ENCODE measurements at regions not wholly inside any gene's neighbourhood (a gene's known extent, or its start where the extent isn't known, plus 50 kb on each side); places are given as distances from the start of the nearest gene placed in this dataset.

DNA sequence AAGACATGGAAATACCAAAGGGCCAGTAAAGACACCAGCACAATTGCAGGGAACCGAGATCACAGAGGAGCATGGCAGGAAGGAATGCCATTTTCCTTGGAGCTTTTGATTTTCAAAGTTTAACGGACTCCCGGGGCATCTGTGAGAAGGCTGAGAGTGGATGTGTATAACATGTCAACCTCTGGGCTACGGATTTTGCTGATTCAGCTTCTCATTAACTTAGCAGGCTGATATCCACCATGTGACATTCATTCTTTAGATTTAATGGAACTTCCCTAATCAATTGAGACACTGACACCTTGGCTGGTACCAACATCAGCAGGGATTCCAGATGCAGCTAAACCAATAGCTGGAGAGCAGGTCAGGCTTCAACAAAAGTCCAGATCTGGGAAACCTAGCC lies 496.6 kb upstream of the SPHKAP start:
- DNase-seq (ENCODE audit: extremely low read depth in 1 of 11, low read depth in 9 of 11, low spot score in 4 of 11) = no peak

- no peak for DNase-seq (ENCODE audit: extremely low read depth in 1 of 11, low read depth in 9 of 11, low spot score in 4 of 11)
These were observed 494.2 kb upstream of the SPHKAP start for GRCh38 chr2:228675646-228676045.

DNA sequence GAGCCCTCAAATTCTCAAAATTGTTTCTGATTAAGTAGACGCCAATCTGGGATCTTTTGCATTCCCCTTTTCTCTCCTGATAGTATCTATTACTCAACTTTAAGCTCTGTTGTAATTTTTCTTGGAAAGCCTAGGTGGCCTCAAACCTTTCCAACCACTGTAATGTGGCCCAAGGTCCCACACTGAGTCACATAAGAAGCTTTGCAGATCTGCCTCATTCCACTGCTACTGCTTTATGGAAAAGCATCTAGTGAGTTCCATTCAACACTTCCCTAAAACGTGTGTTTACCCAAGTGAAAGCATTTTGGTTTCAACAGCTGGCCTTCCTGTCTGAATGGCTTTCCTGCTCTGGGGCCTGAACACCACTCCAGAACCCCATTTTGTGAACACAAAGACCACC lies 493.6 kb upstream of the SPHKAP start:
- DNase-seq (ENCODE audit: extremely low read depth in 1 of 11, low read depth in 9 of 11, low spot score in 4 of 11) = no peak

DNA sequence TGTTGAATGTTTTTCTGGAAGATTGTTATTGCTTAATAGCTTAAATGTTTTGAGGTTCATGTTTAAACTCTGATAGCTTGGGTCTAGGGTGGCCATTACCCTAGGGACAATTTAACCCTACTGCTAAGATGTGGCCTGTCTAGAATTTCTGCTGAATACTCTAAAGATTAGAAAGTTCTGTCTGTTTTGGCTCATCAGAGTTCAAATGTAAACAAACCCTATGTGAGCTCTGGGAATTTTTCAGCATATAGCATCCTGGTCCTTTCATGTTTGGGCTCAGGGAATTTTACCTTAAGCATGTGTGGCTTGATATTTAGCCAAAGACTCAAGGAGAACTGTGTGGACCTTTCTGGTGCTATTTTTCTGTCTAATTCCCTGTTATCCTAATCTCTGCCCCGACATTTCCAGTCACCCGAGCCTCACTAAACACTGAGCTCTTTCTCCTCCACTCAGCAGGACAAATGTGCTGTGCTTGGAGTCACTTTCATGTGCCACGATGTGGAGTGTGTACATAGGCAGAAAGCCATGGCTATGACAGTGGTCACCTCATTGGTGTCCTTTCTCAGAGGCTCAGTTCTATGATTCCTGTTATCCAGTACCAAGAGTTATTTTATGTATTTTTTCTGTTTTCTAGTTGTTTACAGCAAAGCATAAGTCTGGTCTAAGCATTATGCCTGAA lies 492.5 kb upstream of the SPHKAP start:
- no peak for DNase-seq (ENCODE audit: extremely low read depth in 1 of 11, low read depth in 9 of 11, low spot score in 4 of 11)

DNA sequence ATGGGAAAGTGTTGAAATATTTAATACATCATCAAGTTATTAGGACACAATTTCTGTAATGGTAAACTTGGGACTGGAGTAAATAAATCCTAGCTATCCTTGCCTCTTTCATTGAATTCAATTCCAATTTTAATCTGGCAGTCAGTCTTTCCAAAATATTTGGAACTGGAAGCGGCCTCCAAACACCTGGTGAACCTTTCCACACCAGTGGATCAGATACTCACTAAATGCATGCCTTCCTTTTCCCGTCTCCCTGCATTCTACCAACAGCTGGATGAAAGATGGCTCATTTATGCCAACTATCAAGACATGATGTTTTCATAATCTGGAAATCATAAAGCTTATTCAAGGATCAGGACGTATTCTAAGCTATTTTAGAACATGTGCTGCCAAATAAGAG lies 488.2 kb upstream of the SPHKAP start:
- DNase-seq (ENCODE audit: extremely low read depth in 1 of 11, low read depth in 9 of 11, low spot score in 4 of 11) = no peak

DNA sequence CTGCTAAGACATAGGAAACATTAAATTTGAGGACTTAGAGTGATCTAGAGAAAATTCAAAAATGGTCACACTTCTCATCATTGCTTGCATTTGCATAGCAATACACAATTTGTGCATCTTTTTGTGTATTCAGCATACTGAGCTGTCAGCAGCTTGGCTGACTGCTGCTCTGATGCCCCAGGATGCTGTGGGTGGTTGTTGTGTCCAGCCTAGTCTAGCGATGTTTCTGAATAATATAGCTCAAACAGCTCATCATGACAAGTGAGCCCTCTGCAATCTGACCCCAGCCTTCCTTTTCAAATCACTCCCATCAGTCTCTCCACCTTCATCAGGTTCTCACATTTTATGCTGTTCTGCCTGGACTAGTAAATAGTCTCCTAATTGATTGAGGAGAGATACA lies 483.7 kb upstream of the SPHKAP start:
- DNase-seq (ENCODE audit: extremely low read depth in 1 of 11, low read depth in 9 of 11, low spot score in 4 of 11) = no peak

DNA sequence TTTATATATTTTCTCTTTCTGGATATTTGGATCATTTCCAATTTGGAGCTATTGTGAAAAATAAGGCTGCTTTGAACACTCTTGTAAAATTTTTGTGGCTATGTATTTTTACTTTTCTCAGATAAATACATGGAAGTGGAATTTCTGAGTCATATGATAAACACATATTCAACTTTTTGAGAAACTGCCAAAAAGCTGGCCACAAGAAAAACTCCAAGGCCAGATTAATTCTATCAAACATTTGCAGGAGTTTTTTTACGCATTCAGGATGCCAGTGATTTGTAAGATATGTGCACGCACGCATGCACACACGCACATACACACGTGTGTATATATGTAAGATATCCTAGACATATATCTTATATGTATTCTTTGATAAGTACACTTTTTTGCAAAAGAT lies 477.5 kb upstream of the SPHKAP start:
- no peak for DNase-seq (ENCODE audit: extremely low read depth in 1 of 11, low read depth in 9 of 11, low spot score in 4 of 11)

DNA sequence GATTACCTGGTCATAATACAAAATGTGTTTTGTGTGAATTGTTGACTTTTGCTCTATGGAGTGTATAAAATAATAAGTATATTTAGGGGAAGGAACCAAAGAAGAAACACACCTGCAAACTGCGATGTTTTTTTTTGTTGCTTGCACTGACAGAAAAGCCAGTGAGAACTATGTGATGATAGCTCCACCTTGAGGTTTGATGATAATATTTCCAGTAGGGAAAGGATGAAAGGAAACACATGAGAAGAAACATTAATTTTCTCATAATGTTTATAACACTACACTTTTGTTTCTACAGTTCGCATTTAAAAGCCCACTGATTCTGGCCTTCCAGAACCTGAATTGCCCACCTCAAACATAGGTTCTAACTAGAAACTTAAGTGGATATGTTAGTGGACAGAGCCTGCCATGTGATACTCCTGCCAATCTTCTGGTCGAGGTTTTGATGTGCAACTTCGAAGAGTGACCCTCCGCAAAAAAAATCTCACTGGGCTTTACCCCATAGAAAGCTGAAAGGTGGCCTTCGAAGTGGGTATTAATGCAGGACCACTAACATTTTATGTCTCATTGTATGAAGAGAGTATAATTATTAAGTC lies 476.4 kb upstream of the SPHKAP start:
- DNase-seq (ENCODE audit: extremely low read depth in 1 of 11, low read depth in 9 of 11, low spot score in 4 of 11) = peak in 9 of 11 donors; percentile 1 to 28 (median 8)

DNA sequence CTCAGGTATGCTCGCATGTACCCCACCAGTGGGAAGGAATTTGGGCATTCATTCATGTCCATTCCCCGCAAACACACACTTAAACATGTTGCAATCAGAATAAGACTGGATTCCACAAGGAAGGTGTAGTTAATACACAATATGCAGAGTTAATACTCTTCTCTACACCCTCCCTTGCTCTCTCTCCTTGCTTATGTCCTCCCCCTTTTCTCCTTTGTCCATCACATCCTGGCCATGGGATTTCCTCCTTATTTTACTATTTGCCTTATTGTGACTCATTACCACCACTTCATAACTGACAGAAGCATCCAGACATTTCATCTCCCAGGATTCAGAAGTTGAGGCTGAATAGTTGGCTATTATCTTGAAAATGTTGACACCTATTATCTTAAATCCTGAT lies 473.8 kb upstream of the SPHKAP start:
- DNase-seq (ENCODE audit: extremely low read depth in 1 of 11, low read depth in 9 of 11, low spot score in 4 of 11) = no peak

- no peak for DNase-seq (ENCODE audit: extremely low read depth in 1 of 11, low read depth in 9 of 11, low spot score in 4 of 11)
These were observed 473.2 kb upstream of the SPHKAP start for GRCh38 chr2:228654707-228655106.

GRCh38 chr2:228653884-228654283 lies 472.4 kb upstream of the SPHKAP start:
- no peak for DNase-seq (ENCODE audit: extremely low read depth in 1 of 11, low read depth in 9 of 11, low spot score in 4 of 11)

DNA sequence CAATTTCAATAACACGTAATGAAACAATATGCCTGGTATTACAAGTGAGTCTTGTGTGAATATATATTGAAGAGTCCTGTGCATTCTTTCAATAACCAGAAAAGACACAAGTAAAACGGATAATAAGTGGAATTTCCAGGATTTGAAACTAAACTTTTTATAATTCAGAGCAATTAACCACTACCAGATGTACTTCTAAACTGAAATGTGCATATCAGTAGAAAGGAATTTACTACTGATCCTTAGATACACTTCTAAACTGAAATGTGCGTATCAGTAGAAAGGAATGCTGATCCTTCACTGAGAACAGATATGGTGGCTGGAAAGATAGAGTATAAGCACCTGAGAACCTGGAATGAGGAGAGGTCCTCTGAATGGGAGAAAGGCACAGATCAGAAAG lies 470.9 kb upstream of the SPHKAP start:
- no peak for DNase-seq (ENCODE audit: extremely low read depth in 1 of 11, low read depth in 9 of 11, low spot score in 4 of 11)

- no peak for DNase-seq (ENCODE audit: extremely low read depth in 1 of 11, low read depth in 9 of 11, low spot score in 4 of 11)
These were observed 468.4 kb upstream of the SPHKAP start for GRCh38 chr2:228649876-228650275.

DNA sequence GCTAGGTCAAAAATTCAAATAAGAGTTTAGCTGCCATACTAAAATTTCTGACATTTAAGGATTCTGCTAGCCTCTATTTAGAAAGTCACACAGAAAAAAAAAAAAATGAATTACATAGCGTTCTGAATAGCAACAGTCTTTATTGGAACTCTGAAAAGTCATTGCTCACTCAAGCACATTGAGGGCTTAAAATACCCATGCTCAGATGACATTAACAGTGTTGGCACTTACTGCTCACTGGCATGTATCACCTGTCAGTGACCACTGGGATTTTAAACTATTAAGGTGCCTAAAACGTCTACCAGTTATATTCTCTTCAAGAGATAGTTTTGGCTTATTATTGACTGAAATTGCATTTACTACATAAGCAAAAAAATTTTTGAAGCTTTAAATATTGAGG lies 468.0 kb upstream of the SPHKAP start:
- no peak for DNase-seq (ENCODE audit: extremely low read depth in 1 of 11, low read depth in 9 of 11, low spot score in 4 of 11)

DNA sequence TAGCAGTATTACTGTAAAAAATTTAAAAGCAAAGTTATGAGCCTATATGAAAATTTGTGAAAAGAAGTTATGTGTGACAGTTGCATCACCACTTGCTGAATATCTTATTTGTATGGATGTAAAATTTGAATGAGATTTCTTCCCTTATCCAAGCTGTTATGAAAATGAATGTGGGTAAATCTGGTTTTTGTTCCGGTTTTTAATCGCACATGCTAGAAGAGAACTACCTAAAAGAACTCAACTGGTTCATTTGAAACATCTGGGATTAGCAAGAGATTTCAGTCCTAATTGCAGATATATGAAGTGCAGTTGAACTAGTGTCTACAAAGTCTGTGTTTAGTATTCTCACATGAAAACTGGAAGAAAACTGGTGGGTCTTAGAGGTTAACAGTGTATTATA lies 467.1 kb upstream of the SPHKAP start:
- DNase-seq (ENCODE audit: extremely low read depth in 1 of 11, low read depth in 9 of 11, low spot score in 4 of 11) = no peak

- DNase-seq (ENCODE audit: extremely low read depth in 1 of 11, low read depth in 9 of 11, low spot score in 4 of 11) = no peak
These were observed 464.6 kb upstream of the SPHKAP start for GRCh38 chr2:228646061-228646460.

- no peak for DNase-seq (ENCODE audit: extremely low read depth in 1 of 11, low read depth in 9 of 11, low spot score in 4 of 11)
These were observed 462.7 kb upstream of the SPHKAP start for GRCh38 chr2:228644199-228644598.

DNA sequence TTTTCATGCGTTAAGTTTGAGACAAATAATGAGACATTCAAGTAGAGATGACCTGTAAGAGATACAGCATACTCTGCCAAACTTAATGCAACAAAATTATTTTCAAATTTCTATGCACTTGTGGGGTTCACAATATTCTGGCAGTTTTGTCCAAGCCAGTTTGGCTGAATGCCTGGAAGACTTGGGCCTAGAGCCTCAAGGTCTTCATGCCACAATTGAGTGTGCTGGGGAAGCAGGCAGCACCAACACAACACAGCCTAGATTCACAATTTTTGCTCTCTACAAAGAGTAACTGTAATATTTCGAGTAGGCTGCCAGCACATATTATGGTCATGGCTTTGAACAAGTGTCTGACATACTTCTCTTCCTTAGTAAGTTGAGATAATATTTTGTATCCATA lies 461.4 kb upstream of the SPHKAP start:
- DNase-seq (ENCODE audit: extremely low read depth in 1 of 11, low read depth in 9 of 11, low spot score in 4 of 11) = no peak

DNA sequence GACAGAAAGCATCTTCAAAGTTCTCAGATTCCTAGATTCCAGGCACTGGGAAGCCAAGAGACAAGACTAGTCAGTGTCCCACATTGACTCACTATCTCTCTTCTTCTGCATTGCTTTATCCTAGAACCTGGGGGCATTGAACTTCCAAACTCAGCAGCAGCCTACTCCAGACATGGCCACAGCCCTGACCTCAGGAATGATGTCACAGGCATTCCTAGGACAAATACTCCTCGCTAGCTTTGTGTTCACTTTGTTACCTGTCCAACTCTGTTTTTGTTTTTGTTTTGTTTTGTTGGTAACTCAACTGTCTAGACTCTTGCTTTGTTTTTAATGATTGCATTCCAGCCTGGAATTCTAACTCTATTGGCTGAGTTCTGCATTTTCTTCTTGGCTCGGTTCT lies 449.3 kb upstream of the SPHKAP start:
- DNase-seq (ENCODE audit: extremely low read depth in 1 of 11, low read depth in 9 of 11, low spot score in 4 of 11) = no peak

- DNase-seq (ENCODE audit: extremely low read depth in 1 of 11, low read depth in 9 of 11, low spot score in 4 of 11) = no peak
These were observed 447.8 kb upstream of the SPHKAP start for GRCh38 chr2:228629251-228629650.

DNA sequence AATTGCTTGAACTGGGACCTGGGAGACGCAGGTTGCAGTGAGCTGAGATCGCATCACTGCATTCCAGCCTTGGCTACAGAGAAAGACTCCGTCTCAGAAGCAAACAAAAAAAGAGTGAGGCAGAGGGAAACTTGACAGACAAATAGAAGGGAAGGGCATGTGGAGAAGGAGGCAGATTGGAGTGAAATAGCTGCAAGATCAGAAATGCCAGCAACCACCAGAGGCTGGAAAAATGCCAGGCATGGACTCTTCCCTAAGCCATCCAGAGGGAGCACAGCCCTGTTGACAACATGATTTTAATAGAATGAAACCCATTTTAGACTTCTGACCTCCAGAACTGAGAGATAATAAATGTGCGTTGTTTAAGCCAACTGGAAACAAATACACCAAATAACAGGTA lies 447.2 kb upstream of the SPHKAP start:
- DNase-seq (ENCODE audit: extremely low read depth in 1 of 11, low read depth in 9 of 11, low spot score in 4 of 11) = no peak

Measured in renal cortex interstitium (tissue), 11 donors.